Astrocyte of the spinal cord (primary cell): ENCODE measurements at regions not wholly inside any gene's neighbourhood (a gene's known extent, or its start where the extent isn't known, plus 50 kb on each side); places are given as distances from the start of the nearest gene placed in this dataset.

Experiments
- DNase-seq: peaks from one replicate; pipeline ENCODE4 v3.0.0; 2011; ENCODE audit warnings: low read depth, low spot score
- H3K4me3 ChIP-seq: 2 replicates; pipeline ENCODE4 v1.5.1; 2011; ENCODE audit warnings: low read depth, mild to moderate bottlenecking, low read length, moderate library complexity
- CTCF ChIP-seq: IDR thresholded peaks from 2 replicates; pipeline ENCODE4 v1.5.1; 2012; ENCODE audit warnings: low read depth, mild to moderate bottlenecking, low read length, inconsistent platforms
- in situ Hi-C: cut with HindIII; loops from 2 replicates; pipeline ENCODE4 v1.10.0; 2017; ENCODE audit warnings: low sequenced_read_pairs

DNA sequence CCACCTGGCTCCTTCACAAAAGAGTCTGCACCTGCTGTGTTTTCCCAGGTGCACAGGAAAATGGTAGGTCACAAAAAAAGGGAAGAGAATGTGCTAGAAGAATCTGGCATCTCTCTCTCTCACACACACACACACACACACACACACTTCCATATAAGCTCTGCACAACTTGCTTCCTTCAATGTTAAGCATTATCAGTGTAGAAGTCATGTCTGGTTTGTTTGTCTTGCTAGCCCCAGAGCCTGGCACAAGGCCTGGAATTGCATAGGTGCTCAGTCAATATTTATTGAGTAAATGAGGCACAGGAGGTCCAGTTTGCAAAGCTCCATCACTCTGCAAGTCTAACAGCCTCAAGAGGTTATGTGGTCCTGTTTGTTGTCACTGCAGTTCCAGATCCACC, 867.3 kb upstream of the AUTS2 start:
- no peak for TF ChIP-seq CTCF
- DNase-seq: no peak
- in situ Hi-C loops: no loop called here
- H3K4me3 ChIP-seq: no peak overlapping the region

- DNase-seq: no peak
- in situ Hi-C loops: no loop called here
- TF ChIP-seq CTCF: no peak
- no peak overlapping the region for H3K4me3 ChIP-seq
Observed at GRCh38 chr7:68733219-68734153, 864.8 kb upstream of the AUTS2 start.

- no peak for DNase-seq
- H3K4me3 ChIP-seq: no peak overlapping the region
- TF ChIP-seq CTCF: no peak
- in situ Hi-C loops: no loop called here
Observed at GRCh38 chr7:68734431-68734830, 863.8 kb upstream of the AUTS2 start.

DNA sequence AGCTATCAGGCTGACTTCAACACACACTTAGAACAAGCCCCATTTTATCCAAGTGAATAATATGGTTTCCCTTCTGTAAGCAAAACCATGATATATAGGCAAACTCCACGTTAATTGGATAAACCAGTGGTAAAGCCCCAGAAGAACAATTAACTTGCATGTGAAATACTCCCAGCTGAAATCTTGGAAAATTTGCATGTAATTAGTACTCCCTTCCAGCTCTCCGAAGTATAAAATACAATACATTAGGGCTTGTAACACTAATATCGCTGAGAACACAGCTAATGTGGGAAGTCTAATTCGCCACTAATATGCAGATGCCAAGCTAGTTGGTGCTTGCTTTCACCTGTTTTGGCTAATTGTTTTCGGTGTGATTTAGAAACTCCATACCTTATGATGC, 859.0 kb upstream of the AUTS2 start:
- H3K4me3 ChIP-seq: no peak overlapping the region
- no peak for DNase-seq
- in situ Hi-C loops: no loop called here
- TF ChIP-seq CTCF: no peak

GRCh38 chr7:68744036-68744435, 854.2 kb upstream of the AUTS2 start:
- no peak for TF ChIP-seq CTCF
- in situ Hi-C loops: no loop called here
- no peak for DNase-seq
- no peak overlapping the region for H3K4me3 ChIP-seq

GRCh38 chr7:68748934-68749900, 849.1 kb upstream of the AUTS2 start:
- TF ChIP-seq CTCF: no peak
- no peak overlapping the region for H3K4me3 ChIP-seq
- in situ Hi-C loops: no loop called here
- no peak for DNase-seq
